K562 (cell line): ENCODE measurements at regions not wholly inside any gene's neighbourhood (a gene's known extent, or its start where the extent isn't known, plus 50 kb on each side); places are given as distances from the start of the nearest gene placed in this dataset.

Experiments used
- ATAC-seq: fragments of 200-7000 bp; cut with Tn5 transposase; 3 replicates; pipeline ENCODE4 v1.9.1; 2020; ENCODE audit warnings: moderate library complexity
- BruUV-seq: library from RNA; stranded (reverse); fragments of 400-500 nt; replicated peaks from 2 replicates; lab custom pipeline; 2021; lab: Mats Ljungman, UMichigan
- CTCF ChIA-PET: fragments of 300-600 bp; formaldehyde crosslinking; extraction: SDS; loops from one replicate; lab custom pipeline; 2021; ENCODE audit warnings: low intra/inter-chr PET ratio; lab: Yijun Ruan, JAX
- POLR2A ChIA-PET: fragments of 300-600, 350-650 bp; sonication (Branson Sonifier 250); formaldehyde crosslinking; extraction: SDS; loops from one replicate; lab custom pipeline; 2021; ENCODE audit warnings: antibody characterized with exemption, inconsistent platforms; lab: Yijun Ruan, JAX
- DNase-seq, 4 experiments: peaks; one replicate each; pipeline versions ENCODE4 v3.0.0 to v3.0.0-alpha.2; 2011 to 2018; ENCODE audit warnings: low spot score in 3 of 4, mixed read lengths in 3 of 4; ENCODE audit errors: extremely low read depth in 1 of 4
- FAIRE-seq: peaks from 2 replicates; lab custom pipeline; 2011; peaks lifted over from hg19 to GRCh38; lab: Jason Lieb, UNC
- H2AFZ ChIP-seq: 2 replicates; pipeline ENCODE4 v1.6.0; 2011; ENCODE audit warnings: low read depth, low read length, control low read depth, inconsistent platforms
- H3K27ac ChIP-seq: fragments of 200-600 bp; 3 replicates; pipeline ENCODE4 v1.8.0; 2011; ENCODE audit warnings: low read depth, mild to moderate bottlenecking, control low read depth, inconsistent platforms, low read length, moderate library complexity, mixed read lengths; ENCODE audit errors: extremely low read depth
- H3K27me3 ChIP-seq, 2 experiments: fragments of 300-600 bp in 1 of 2; 2 replicates in 1 of 2; 3 replicates in 1 of 2; pipeline versions ENCODE4 v1.6.0 to v1.8.0; 2011; ENCODE audit warnings: inconsistent platforms in 2 of 2, low read length in 2 of 2, mild to moderate bottlenecking in 1 of 2, mixed read lengths in 1 of 2, moderate library complexity in 1 of 2; ENCODE audit not compliant: control insufficient read depth in 2 of 2, insufficient read depth in 2 of 2
- H3K36me3 ChIP-seq: fragments of 300-600 bp; 3 replicates; pipeline ENCODE4 v1.8.0; 2011; ENCODE audit warnings: mild to moderate bottlenecking, low read length, inconsistent platforms; ENCODE audit not compliant: control insufficient read depth, insufficient read depth
- H3K4me1 ChIP-seq, 2 experiments: fragments of 200-600 bp in 1 of 2; replicated peaks in 1 of 2; 2 replicates in 1 of 2; 3 replicates in 1 of 2; pipeline versions ENCODE4 v1.5.1 to v1.8.0; 2011; ENCODE audit warnings: inconsistent platforms in 2 of 2, low read length in 2 of 2, mild to moderate bottlenecking in 1 of 2, mixed read lengths in 1 of 2, moderate library complexity in 1 of 2; ENCODE audit not compliant: control insufficient read depth in 2 of 2, insufficient read depth in 2 of 2
- H3K4me2 ChIP-seq: 2 replicates; pipeline ENCODE4 v1.6.1; 2011; ENCODE audit warnings: low read length, control low read depth, inconsistent platforms, mixed read lengths; ENCODE audit not compliant: insufficient read depth
- H3K4me3 ChIP-seq: fragments of 200-600 bp; sonication (generic), shearing (Covaris generic); 2 replicates; pipeline ENCODE4 v1.5.1; 2016; ENCODE audit warnings: control low read depth, inconsistent platforms
- H3K79me2 ChIP-seq: fragments of 200-600 bp; 3 replicates; pipeline ENCODE4 v1.8.0; 2011; ENCODE audit warnings: low read length, inconsistent platforms; ENCODE audit not compliant: control insufficient read depth, insufficient read depth
- H3K9ac ChIP-seq, 2 experiments: 2 replicates each; pipeline versions ENCODE4 v1.6.0 to v1.6.1; 2011; ENCODE audit warnings: low read depth in 2 of 2, low read length in 2 of 2, control low read depth in 1 of 2, inconsistent platforms in 1 of 2, mild to moderate bottlenecking in 1 of 2, mixed read lengths in 1 of 2; ENCODE audit not compliant: insufficient read depth in 1 of 2
- H3K9me1 ChIP-seq: one replicate; pipeline ENCODE4 v1.6.0; 2011; ENCODE audit warnings: inconsistent platforms, mild to moderate bottlenecking, low read length, moderate library complexity; ENCODE audit not compliant: control insufficient read depth, insufficient read depth
- H3K9me3 ChIP-seq: replicated peaks from 2 replicates; pipeline ENCODE4 v1.5.1; 2011; ENCODE audit warnings: low read depth, low read length, inconsistent platforms; ENCODE audit not compliant: control insufficient read depth, insufficient read depth
- H4K20me1 ChIP-seq: replicated peaks from 2 replicates; pipeline ENCODE4 v1.6.1; 2011; ENCODE audit warnings: low read length, inconsistent platforms, mixed read lengths; ENCODE audit not compliant: control insufficient read depth, insufficient read depth
- BRCA1 ChIP-seq, 2 experiments: fragments of 450-650 bp in 1 of 2; sonication (generic) in 1 of 2; formaldehyde crosslinking in 1 of 2; IDR thresholded peaks; 2 replicates each; pipeline versions ENCODE4 v1.5.0 to v1.6.1; 2017 to 2020; ENCODE audit warnings: mild to moderate bottlenecking in 1 of 2, missing genetic modification reagents in 1 of 2
- CBX2 ChIP-seq: fragments of 200-600 bp; sonication (generic); IDR thresholded peaks from one replicate; pipeline ENCODE4 v1.6.1; 2012; ENCODE audit warnings: mild to moderate bottlenecking, low read length, inconsistent platforms; ENCODE audit not compliant: insufficient read depth, poor library complexity, severe bottlenecking
- CXXC5 ChIP-seq: fragments of 250-450 bp; sonication (Bioruptor Pico); IDR thresholded peaks from 2 replicates; pipeline ENCODE4 v1.8.0; 2022; ENCODE audit warnings: inconsistent platforms, mild to moderate bottlenecking, moderate library complexity
- MYNN ChIP-seq, 2 experiments: sonication (generic); formaldehyde crosslinking in 1 of 2; IDR thresholded peaks; 2 replicates each; pipeline versions ENCODE4 v1.5.0 to v1.6.1; 2016 to 2020; ENCODE audit warnings: antibody characterized with exemption in 1 of 2, missing genetic modification reagents in 1 of 2
- TCF7 ChIP-seq: sonication (generic); IDR thresholded peaks from 2 replicates; pipeline ENCODE4 v1.6.1; 2016; ENCODE audit warnings: antibody characterized with exemption, borderline replicate concordance
- ZBTB1 ChIP-seq: sonication (generic); formaldehyde crosslinking; IDR thresholded peaks from 2 replicates; pipeline ENCODE4 v1.8.1; 2023; ENCODE audit warnings: missing genetic modification reagents, low read depth, mild to moderate bottlenecking, borderline replicate concordance
- ZFP36 ChIP-seq: fragments of 150-350 bp; IDR thresholded peaks from 2 replicates; pipeline ENCODE4 v1.6.1; 2018; ENCODE audit warnings: low read length, low read depth; ENCODE audit not compliant: partially characterized antibody
- WGBS: fragments of 100-300 bp; shearing (Covaris generic); methylation state at CpG from one replicate; pipeline ENCODE4 v1.1.6; 2016; ENCODE audit warnings: low coverage, mixed read lengths; ENCODE audit not compliant: insufficient coverage; ENCODE audit errors: missing lambda C conversion rate; 5-methylcytosine and 5-hydroxymethylcytosine counted together
- in situ Hi-C: fragments of 300-500 bp; cut with MboI; formaldehyde crosslinking; loops from 4 replicates; pipeline ENCODE4 v1.15.0; 2018; ENCODE audit warnings: inconsistent platforms, mixed read lengths
- intact Hi-C: fragments of 100-400 bp; cut with micrococcal nuclease; formaldehyde crosslinking; loops from 2 replicates; pipeline ENCODE4 v1.14.2; 2022
- TF ChIP-seq, protein P1 (sequence below): fragments of 250-450 bp; sonication (Bioruptor Pico); IDR thresholded peaks from 2 replicates; pipeline ENCODE4 v1.4.0; 2020; ENCODE audit warnings: mild to moderate bottlenecking, moderate library complexity
- TF ChIP-seq, protein P2 (sequence below): fragments of 450-650 bp; conservative IDR thresholded peaks from 2 replicates; pipeline ENCODE4 v1.6.1; 2016; ENCODE audit warnings: missing genetic modification characterization, low read depth, mild to moderate bottlenecking, control low read depth, missing compliant biosample characterization
- TF ChIP-seq, protein P3 (sequence below): fragments of 250-450 bp; sonication (Bioruptor Pico); IDR thresholded peaks from 2 replicates; pipeline ENCODE4 v1.4.0; 2020; ENCODE audit warnings: borderline replicate concordance

DNA sequence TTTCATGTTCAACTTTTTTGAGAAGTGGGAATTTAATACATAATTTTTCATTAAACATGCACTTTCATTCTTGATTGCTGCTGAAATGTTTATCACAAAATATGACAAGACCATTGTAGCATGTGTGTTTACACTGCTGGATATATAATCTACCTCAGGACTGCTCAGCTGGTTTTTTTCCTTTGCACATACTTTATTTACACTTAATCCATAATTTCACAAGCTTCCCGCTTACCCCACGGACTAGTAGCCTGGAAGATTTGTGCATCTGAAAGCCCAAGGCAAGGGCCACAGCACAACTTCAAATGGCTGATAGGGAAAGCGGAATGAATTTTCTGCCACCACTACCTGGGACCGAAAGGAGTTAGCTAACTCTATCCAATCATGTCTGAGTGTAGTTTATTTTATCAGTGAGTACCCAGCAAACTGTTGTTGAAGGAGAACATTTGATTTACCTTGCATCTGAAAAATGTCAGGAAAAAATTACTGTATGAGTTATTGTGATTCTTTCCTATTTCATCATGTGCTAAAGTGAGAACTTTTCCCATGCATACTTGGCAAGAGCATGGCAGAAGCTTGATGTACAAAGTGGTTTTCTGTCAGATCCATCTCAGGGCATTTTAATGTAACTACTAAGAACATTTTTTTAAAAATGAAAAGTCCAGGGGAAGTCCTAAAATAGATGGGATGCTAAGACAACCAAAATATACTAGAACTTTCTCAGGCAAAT, 558.2 kb upstream of the USP24 start:
- H3K27me3 ChIP-seq = no peaks in the 10 kb centered on the region
- H3K9me1 ChIP-seq = no peaks in the 10 kb centered on the region
- H3K9me3 ChIP-seq = no peaks in the 10 kb centered on the region
- no peaks in the 10 kb centered on the region for H3K36me3 ChIP-seq
- no peak overlapping the region for H3K27ac ChIP-seq
- intact Hi-C loops (no loop called here), in situ Hi-C loops (no loop called here)
- POLR2A ChIA-PET = no interaction called here
- BruUV-seq = no TSS peak
- TF ChIP-seq ZBTB1 (no peak), MYNN (IDR thresholded peaks at IDR 0.05) (no peak), MYNN (CRISPR knock-in tag; IDR thresholded peaks at IDR 0.05) (no peak), ZFP36 (no peak), TCF7 (no peak), CXXC5 (CRISPR knock-in tag) (no peak), BRCA1 (IDR thresholded peaks at IDR 0.05) (no peak), BRCA1 (CRISPR knock-in tag; IDR thresholded peaks at IDR 0.05) (no peak), CBX2 (no peak)
- TF ChIP-seq, protein P1, sequence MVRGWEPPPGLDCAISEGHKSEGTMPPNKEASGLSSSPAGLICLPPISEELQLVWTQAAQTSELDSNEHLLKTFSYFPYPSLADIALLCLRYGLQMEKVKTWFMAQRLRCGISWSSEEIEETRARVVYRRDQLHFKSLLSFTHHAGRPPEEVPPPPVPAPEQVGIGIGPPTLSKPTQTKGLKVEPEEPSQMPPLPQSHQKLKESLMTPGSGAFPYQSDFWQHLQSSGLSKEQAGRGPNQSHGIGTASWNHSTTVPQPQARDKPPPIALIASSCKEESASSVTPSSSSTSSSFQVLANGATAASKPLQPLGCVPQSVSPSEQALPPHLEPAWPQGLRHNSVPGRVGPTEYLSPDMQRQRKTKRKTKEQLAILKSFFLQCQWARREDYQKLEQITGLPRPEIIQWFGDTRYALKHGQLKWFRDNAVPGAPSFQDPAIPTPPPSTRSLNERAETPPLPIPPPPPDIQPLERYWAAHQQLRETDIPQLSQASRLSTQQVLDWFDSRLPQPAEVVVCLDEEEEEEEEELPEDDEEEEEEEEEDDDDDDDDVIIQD (CRISPR knock-in tag) = no peak
- TF ChIP-seq, protein P2, sequence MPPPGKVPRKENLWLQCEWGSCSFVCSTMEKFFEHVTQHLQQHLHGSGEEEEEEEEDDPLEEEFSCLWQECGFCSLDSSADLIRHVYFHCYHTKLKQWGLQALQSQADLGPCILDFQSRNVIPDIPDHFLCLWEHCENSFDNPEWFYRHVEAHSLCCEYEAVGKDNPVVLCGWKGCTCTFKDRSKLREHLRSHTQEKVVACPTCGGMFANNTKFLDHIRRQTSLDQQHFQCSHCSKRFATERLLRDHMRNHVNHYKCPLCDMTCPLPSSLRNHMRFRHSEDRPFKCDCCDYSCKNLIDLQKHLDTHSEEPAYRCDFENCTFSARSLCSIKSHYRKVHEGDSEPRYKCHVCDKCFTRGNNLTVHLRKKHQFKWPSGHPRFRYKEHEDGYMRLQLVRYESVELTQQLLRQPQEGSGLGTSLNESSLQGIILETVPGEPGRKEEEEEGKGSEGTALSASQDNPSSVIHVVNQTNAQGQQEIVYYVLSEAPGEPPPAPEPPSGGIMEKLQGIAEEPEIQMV (tag) = no peak
- TF ChIP-seq, protein P3, sequence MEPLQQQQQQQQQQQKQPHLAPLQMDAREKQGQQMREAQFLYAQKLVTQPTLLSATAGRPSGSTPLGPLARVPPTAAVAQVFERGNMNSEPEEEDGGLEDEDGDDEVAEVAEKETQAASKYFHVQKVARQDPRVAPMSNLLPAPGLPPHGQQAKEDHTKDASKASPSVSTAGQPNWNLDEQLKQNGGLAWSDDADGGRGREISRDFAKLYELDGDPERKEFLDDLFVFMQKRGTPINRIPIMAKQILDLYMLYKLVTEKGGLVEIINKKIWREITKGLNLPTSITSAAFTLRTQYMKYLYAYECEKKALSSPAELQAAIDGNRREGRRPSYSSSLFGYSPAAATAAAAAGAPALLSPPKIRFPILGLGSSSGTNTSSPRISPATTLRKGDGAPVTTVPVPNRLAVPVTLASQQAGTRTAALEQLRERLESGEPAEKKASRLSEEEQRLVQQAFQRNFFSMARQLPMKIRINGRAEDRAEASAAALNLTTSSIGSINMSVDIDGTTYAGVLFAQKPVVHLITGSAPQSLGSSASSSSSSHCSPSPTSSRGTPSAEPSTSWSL = no peak
- FAIRE-seq = no peak
- H3K4me3 ChIP-seq = no peak overlapping the region
- no peak for DNase-seq
- no peak overlapping the region for H3K9ac ChIP-seq
- CTCF ChIA-PET = no interaction called here
- no peaks in the 10 kb centered on the region for H4K20me1 ChIP-seq
- H3K4me2 ChIP-seq = no peak overlapping the region
- ATAC-seq = no peak
- H3K4me1 ChIP-seq = no peaks in the 10 kb centered on the region
- H3K79me2 ChIP-seq = no peaks in the 10 kb centered on the region
- 0% methylated on average over 4 of the region's 4 CpGs for WGBS
- no peak overlapping the region for H2AFZ ChIP-seq
